GM19023 (cell line): ENCODE measurements at regions not wholly inside any gene's neighbourhood (a gene's known extent, or its start where the extent isn't known, plus 50 kb on each side); places are given as distances from the start of the nearest gene placed in this dataset.
"Not testable (repeated sequence)": the region's sequence is repeated elsewhere in the genome, so short reads cannot be mapped to it uniquely, and the experiment has no call there.

ENCODE experiments used
- ATAC-seq: cut with Tn5 transposase; IDR thresholded peaks from one replicate; pipeline ENCODE4 v1.9.1; 2021; ENCODE audit warnings: mild to moderate bottlenecking, moderate library complexity; ENCODE audit not compliant: unreplicated experiment

DNA sequence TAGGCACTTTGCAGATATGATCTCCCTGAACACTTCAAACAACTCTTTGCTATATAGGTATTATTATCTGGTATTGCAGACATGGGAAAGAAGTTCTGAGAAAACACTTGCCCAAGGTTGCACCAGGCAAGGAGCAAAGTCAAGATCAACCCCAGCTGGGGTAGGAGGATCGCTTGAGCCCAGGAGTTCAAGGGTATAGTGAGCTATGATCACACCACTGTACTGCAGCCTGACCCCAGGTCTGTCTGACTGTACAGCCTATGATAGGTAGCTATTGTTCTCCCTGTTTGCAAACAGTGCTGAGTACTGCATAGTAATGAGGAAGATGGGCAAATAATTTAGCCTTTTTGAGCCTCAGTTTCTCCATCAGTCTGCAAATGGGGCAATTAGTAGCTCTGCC, 60.5 kb upstream of the GRK3 start:
- not testable (repeated sequence) for ATAC-seq

DNA sequence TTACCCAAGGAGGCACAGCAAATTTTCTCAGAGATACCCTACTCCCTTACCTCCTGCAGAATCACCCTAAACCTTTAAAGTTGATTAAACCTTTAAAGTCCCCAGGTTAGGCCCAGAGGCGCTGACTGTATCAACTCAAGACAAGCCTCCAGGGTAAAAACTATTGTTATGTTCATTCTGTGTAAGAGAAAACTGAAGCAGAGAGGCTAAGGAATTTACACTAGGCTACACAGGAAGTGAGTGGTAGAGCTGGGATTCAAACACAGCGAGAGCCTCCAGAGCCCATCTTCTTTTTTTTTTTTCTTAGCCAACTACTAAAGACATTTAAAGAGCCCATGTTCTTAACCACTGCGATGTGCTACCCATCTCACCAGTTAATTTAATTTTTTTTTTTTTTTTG, 56.3 kb upstream of the GRK3 start:
- ATAC-seq = no peak

DNA sequence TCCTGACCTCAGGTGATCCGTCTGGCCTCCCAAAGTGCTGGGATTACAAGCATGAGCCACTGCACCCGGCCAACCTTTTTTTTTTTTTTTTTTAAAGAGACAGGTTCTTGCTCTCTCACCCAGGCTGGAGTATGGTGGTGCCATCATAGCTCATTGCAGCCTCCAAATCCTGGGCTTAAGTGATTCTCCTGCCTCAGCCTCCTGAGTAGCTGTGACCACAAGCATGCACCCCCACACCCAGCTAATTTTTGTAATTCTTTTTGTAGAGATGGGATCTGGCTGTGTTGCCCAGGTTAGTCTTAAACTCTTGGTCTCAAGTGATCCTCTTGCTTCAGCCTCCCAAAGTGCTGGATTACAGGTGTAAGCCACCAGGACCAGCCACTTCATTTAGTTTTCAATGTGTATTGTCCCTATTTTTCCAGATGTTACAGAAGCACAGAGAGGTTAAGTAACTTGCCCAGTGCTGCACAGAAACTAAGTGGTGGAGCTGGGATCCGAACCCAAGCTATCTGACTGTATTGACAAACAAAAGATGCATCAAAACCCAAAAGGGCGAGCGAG, 55.6 kb upstream of the GRK3 start:
- no peak for ATAC-seq

DNA sequence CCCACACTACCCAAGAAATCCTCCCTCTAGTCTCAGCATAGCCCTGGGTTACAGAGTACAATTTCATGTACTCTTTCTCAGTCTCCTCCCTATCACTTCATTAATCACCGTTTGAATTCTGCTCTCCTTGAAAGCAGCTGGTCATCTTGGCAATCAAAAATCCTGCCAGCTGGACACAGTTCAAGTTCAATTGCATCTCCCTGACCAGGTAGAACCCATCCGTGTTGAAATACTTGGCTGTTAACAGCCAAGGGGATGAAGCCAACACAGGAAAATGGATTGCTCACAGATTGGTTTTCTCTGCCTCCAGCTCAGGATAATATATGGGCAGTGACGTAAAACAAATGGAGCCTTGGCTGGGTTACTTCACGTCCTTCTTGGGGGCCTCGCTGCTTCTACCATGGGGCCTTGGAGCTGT, 55.1 kb upstream of the GRK3 start:
- no peak for ATAC-seq

DNA sequence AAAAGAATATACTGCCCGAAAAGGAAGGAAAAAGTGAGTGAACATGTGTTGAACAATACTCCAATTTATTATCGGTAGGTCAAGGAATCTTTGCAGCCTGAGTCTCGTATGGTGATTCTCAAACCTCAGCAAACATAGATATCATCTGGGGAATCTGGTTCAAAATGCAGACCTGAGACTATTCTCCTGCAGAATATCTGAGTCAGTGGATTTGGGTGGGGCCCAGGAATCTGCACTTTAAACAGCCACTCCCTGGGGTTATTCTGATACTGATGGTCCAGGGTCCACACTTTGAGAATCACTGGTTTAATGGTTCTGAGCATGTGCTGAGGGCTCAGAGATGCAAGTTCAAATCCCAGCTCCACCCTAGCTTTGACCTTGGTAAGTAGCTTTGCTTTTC, 53.6 kb upstream of the GRK3 start:
- no peak for ATAC-seq

DNA sequence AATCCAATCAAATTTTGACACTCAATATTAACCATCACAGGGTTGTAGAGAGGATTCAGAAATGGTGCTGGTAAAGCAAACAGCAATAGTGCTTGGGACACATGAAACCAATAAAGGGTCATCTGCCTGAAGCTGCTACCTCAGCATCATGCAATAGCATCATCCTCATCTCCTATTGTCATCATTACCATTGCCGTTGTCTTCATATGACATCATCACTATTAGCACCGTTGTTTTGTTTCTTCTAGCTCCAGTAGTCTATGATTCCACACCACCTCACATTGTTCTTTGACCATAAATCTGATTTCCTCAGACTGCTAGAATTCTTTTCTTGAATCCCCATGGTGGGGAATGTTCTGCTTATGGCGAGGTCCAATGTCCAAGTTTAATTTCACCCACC, 52.8 kb upstream of the GRK3 start:
- ATAC-seq = no peak

DNA sequence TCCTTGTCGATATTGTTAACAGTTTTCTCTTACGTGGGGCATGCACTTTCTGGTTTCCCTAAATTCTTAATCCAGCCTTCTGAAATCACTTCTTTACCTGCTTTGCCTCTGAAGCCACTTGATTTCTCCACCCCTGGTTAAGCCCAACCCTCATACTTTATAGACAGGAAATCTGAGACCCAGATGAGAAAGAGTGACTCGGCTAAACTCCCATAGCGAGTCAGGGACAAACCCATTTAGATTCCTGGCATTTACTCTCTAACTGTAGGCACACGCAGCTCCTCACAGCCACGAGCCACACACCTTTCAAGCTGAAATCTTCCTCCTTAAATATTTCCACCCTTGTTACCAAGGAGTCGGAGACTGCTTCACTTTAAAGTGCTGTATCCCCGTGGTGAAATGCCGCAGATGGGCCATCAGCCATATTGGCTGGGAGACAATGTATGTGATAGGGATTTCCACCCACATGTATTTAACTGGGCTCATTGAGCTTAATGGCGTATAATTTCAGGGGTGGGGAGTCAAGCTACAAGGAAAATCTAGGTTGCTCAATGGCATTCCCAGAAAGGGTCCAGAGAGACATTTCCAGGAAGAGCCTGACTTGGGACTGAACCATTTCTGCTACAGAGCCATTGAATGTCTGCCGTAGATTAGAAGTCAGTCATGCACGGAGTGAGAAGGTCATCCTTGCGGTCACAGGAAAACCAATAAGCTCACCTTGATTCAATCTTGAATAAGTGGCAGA, 49.9 kb upstream of the GRK3 start:
- no peak for ATAC-seq
